ENCODE measurements at regions not wholly inside any gene's neighbourhood (a gene's known extent, or its start where the extent isn't known, plus 50 kb on each side); places are given as distances from the start of the nearest gene placed in this dataset.

- DNase-seq (ENCODE audit: low read depth) = no peak
These were observed 210.4 kb upstream of the ARX start for GRCh38 chrX:25226151-25226550.

GRCh38 chrX:25219480-25219879 is 203.7 kb upstream of the ARX start:
- DNase-seq (ENCODE audit: low read depth) = no peak

DNA sequence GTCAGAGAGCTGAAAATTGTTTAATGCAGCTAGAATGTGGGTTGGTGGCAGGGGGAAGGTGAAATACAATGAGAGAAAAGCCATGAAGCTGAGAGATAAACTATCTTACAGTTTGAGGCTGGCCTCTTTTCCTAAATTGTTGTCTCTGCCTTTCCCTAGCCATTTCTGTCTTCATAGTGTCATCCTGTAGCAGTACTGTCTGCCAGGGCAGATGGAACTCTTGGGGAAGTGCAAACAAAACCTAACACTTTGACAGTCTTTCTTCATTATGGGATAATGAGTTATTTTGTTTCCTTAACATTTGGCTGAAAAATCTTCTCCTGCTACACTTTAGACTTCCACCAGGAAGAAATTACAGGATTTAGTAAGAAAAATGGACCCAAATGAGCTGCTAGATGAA is 197.8 kb upstream of the ARX start:
- no peak for DNase-seq (ENCODE audit: low read depth)

GRCh38 chrX:25207803-25208475 is 192.2 kb upstream of the ARX start:
- no peak for DNase-seq (ENCODE audit: low read depth)

DNA sequence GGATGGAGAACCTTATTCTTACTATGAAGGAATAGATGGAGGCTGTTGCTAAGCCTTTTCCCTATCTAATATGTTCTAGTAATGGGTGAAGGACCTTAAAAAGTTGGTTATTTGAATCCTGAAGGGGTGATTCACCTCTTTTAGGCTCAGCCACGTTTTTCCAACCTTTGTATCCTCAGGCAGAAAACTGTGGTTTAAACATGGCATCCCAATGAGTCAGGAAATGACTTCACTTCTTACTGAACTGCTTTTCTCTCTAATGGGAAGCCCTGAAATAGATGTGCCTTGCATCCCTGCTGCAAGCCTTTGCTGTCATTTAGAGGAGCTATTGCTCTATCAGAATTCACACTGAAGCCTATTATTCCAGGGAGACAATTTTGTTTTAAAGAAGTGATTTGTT is 191.0 kb upstream of the ARX start:
- no peak for DNase-seq (ENCODE audit: low read depth)

- no peak for DNase-seq (ENCODE audit: low read depth)
These were observed 188.4 kb upstream of the ARX start for GRCh38 chrX:25204182-25204581.

GRCh38 chrX:25202827-25203226 is 187.1 kb upstream of the ARX start:
- DNase-seq (ENCODE audit: low read depth) = no peak

GRCh38 chrX:25198891-25199290 is 183.1 kb upstream of the ARX start:
- no peak for DNase-seq (ENCODE audit: low read depth)

GRCh38 chrX:25198253-25198652 is 182.5 kb upstream of the ARX start:
- DNase-seq (ENCODE audit: low read depth) = no peak

DNA sequence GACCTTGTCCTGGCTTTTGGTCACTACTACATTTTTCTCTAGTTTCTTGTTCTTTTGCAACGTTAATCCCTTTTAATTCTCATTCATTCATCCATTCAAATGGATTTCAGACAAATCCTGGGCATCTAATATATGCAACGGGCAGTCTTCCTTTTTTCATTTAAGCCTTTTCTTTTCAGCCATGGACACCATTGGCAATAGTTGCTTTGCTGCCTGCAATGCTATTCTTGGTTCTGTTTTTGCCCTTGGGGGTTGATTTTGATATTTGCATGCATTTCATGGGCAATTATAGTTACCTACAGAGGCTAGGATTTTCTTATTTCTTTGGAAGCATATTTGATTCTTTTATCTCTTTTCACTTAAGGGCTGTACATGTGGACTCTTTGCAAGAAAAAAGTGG is 180.5 kb upstream of the ARX start:
- DNase-seq (ENCODE audit: low read depth) = no peak

DNA sequence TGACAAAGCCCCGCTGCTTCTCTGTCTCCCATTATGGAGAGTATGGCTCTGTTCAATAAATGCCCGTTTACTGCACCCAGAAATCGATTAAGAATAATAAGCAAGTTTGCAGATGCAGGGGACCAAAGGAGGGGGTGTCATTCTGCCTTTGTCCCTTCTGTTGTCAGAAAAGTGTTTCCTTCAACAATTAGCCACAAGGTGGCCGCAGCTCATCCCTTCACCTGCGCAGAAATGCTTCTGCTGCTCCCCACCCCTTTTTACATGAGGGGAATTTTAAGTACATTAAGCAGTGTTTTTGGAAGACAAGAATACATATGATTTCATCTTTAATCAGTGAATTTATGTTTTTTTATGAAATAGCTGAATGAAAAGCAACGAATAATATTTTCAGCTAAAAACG is 175.6 kb upstream of the ARX start:
- no peak for DNase-seq (ENCODE audit: low read depth)

DNA sequence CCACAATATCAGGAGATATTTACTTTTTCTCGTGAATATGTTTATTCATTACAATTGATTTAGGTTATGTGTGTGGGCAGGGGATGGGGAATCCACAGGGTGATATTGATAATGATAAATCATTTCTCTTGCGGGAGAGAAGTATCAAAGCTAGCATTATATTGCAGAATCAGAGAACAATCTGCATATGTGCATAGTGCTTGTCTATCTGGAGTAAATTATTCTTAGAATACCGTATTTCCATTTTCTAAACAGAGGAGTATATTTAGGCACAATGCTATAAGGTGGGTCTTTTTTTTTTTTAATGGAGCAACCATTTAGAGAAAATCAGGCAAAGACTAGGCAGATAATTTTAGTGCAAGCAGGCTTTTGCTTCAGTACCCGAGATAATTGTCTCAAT is 166.0 kb upstream of the ARX start:
- DNase-seq (ENCODE audit: low read depth) = no peak

DNA sequence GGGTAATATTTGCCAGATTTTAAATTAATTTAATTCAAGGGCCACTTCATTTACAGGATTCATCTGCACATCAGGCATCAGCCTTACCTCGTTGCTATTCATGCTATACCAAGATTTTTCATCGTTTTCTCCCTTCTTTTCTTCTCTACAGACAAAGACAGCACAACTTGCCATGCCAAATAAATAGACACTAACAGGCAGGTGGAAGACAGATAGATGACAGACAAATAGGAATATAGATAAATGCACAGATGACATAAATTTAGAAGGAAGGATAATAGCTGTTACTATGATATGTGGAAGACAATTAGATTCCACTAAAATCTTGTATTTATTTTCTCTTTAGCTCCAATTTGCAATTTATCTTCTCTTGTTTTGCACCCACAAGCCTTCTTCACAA is 164.5 kb upstream of the ARX start:
- DNase-seq (ENCODE audit: low read depth) = no peak

DNA sequence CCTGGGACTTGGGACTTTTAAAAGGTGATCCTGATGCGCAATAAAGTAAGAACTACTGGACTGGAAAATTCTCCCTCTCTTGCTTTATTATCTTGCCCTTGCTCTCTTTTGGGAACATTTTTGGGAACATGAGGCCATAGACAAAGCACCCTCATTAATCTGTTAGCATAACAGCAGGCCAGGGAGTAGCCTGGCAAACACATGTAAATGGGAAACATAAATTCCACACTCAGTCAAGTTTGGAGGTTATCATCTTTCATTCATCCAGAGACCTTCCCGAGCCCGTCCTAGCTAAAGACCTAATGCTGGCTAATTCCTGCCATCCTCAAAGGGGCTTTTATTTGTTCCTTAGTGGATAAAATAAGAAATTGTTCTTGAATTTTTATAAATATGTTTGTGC is 162.8 kb upstream of the ARX start:
- DNase-seq (ENCODE audit: low read depth) = no peak

DNA sequence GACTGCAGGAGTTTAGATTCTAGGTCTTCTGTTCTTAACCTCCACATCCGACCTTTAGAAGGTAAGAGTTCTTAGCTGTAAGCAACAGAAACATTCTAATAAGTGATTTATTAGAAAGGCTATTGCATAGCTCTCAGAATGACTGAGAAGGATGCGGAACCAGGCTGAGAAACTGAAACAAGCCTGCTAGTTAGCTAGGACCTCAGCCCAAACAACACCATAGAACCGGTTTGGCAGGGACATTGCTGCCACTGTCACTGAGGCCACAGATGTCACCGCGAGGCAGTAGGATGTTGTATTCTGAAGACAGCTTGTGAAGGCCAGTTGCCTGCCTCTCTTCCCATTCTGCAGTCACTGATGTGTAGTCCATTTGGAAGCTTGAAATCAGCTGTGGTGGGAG is 160.0 kb upstream of the ARX start:
- DNase-seq (ENCODE audit: low read depth) = no peak

GRCh38 chrX:25175171-25175570 is 159.4 kb upstream of the ARX start:
- DNase-seq (ENCODE audit: low read depth) = no peak

DNA sequence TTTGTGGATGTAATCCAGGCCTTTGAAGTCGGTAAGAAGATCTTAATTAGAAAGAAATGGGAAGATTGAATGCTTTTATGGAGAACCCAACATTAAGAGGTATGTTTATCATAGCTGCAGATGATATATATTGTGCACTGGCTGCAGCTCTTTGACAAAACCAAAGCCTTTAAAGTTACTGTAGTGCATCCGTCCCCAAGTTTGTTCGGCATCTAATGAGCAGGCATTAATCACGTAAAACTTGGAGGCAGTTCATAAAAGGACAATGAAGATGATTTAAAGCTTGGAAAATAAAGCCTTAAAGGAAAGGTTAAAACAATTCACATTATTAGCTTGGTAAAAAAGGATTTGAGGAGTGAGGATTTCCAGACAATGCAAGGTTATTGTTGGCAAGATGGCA is 150.8 kb upstream of the ARX start:
- no peak for DNase-seq (ENCODE audit: low read depth)

- DNase-seq (ENCODE audit: low read depth) = no peak
These were observed 150.4 kb upstream of the ARX start for GRCh38 chrX:25166145-25166544.

DNA sequence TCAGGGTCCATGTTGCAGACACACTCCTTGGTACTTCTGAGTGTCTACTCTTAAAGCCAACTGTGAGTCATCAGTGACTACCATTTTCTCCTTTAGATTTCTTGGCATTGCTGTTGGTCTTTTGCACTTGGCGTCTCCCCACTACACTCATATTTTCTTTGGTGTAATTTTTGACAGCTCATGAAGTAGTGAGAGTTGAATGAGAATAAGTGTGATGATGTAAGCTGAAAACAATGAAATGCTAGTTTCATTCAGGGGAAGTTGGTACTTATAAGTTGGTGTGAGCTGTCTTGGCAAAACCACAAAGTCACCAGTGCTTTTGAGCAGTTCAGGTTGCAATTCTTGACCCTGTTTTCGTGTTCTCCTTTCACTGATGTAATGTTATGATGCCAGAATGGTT is 142.9 kb upstream of the ARX start:
- no peak for DNase-seq (ENCODE audit: low read depth)

GRCh38 chrX:25156832-25157231 is 141.1 kb upstream of the ARX start:
- DNase-seq (ENCODE audit: low read depth) = no peak

DNA sequence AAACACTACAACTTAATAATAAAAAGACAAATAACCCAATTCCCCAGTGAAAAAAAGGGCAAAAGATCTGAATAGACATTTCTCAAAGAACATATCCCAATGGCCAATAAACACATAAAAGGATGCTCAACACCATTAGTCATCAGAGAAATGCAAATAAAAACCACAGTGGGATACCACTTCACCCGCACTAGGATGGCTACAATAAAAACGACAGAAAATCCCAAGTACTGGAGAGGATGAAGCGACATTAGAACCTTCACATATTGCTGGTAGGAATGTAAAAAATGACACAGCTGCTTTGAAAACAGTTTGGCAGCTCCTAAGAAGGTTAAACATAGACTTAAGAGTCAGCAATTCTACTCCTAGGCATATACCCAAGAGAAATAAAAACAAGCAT is 140.6 kb upstream of the ARX start:
- DNase-seq (ENCODE audit: low read depth) = no peak

GRCh38 chrX:25154168-25154567 is 138.4 kb upstream of the ARX start:
- DNase-seq (ENCODE audit: low read depth) = no peak

DNA sequence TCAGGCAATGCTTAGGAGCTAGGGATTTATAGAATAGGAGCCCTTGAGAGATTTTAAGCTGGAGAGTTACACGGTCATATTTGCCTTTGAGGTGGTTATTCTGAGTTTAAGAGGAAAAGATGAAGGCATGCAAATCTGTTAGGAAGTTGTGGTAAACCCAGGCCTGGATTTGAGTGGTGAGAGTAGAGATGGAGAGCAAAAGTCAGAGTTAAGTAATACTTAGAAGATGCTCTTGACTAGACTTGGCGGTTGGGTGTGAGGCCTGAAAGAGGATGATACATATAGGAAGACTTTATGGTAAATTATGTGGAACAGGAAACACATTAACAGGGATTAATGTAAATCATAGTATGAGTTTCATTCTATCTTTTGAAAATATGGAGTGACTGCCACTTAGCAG is 136.0 kb upstream of the ARX start:
- no peak for DNase-seq (ENCODE audit: low read depth)
